Left renal cortex interstitium (tissue), 4 donors: ENCODE measurements at regions not wholly inside any gene's neighbourhood (a gene's known extent, or its start where the extent isn't known, plus 50 kb on each side); places are given as distances from the start of the nearest gene placed in this dataset.
"Not testable (repeated sequence)": the region's sequence is repeated elsewhere in the genome, so short reads cannot be mapped to it uniquely, and the experiment has no call there.

ENCODE experiments used
- DNase-seq, 4 donors: peaks; one replicate each; pipeline ENCODE4 v3.0.0-alpha.2; 2013; ENCODE audit warnings: low read depth in 4 of 4, low spot score in 2 of 4, missing footprints in 1 of 4

DNA sequence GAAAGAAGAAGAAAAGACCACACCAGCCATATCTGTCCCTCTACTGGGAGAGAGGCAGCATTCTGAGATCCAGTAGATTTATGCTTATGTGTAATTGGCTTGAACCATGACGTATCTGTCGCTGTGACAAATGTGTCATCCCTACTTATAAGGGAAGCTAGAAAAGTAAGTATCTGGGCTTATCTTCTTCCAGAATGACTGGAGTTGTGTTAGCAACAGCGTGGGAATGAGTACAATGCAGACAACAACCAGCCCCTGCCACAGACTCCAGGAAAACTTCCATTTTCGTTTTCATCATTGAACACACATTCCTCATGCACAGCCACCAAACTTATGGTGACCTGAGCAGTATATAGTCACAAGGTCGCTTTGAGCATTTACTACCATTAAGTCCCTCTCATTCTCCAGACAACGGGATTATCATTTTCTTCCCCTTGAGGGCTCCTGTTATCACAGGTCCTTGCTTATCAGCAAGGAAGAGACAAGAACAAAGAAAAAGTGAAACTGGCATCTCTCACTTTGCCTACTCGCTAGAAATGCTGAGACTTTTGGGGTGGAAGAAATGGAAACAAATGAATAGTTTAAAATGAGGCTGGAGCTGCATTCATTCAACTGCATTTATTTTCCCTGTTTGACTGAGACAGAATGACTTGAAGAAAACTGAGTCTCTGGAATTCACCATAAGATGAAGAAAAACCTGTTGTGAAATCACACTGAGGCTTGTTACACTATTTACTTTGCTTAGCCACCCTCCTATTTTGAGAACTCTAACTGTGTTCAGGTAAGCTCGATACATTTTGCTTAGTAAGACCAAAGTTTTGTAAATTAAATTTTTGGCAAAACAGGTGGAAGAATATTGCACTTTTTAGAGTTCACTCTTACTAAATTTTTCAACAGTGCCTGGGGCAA, 149.3 kb upstream of the FOXQ1 start:
- no peak for DNase-seq

DNA sequence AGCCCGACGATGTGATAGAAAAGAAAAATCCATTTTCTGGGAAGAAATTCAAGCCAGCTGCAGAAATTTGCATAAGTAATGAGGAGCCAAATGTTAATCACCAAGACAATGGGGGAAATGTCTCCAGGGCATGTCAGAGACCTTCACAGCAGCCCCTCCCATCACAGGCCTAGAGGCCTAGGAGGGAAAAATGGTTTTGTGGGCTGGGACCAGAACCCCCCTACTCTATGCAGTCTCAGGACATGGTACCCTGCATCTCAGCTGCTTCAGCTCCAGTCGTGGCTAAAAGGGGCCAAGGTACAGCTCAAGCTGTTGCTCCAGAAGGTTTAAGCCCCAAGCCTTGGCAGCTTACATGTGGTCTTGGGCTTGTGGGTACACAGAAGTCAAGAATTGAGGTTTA, 155.5 kb upstream of the FOXQ1 start:
- DNase-seq = not testable (repeated sequence)

DNA sequence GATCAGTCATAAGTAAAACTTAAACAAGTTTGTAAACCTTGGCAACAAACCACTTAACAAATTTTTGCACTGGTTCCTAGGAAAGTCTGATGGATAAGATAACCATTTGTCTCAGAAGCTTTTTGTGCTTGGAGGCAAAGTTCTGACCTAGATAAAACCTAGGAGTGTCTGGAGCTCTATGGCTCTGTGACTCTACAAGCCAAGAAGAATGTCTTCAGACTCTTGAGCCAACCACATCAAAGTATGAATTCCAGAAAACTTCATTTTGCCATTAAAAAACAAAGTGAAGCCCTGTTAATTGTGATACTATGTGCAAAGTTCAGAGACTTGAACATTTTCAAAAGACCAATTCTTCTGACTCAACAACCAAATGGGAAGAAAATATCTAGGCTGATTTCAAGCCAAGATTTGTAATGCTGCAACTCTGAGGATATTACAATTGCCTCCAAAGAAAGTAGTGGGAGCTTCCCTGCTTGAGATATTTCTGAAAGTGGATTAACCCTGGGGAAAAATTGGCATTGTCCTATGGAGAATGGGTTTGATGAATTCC, 158.1 kb upstream of the FOXQ1 start:
- DNase-seq = no peak

DNA sequence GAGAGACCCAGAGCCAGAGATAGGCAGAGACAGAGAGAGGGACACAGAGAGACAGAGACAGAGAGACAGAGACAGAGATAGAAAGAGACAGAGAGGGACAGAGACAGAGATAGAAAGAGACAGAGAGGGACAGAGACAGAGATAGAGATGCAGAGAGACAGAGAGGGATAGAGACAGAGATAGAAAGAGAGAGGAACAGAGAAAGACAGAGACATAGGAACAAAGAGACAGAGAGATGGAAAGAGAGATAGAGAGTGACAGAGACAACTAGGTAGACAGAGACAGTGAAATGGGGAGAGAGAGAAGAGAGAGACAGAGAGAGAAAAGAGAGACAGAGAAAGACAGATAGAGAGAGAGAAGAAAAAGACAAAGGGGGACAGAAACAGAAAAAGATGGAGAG, 165.4 kb upstream of the FOXQ1 start:
- DNase-seq = no peak

DNA sequence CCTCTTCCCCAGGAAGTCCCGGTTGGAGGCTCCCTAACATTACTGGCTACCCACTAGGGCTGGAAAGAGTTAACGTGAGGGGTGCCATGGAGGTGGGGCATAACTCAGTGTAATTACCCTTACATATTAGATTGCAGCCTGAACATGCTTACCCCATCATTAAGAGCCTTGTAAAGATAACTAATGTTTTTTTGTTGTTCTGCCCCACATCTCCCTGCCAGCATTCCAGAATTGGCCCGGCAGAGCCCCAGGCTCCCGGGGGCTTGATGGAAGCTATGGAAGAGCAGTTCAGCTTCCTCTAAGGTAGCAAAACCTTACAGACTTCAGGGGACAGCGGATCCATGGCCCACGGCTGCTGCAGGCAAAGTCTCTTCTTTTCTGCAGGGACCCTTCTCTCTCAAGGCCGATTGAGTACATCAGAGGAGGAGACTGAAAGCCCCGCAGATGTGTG, 166.1 kb upstream of the FOXQ1 start:
- no peak for DNase-seq

DNA sequence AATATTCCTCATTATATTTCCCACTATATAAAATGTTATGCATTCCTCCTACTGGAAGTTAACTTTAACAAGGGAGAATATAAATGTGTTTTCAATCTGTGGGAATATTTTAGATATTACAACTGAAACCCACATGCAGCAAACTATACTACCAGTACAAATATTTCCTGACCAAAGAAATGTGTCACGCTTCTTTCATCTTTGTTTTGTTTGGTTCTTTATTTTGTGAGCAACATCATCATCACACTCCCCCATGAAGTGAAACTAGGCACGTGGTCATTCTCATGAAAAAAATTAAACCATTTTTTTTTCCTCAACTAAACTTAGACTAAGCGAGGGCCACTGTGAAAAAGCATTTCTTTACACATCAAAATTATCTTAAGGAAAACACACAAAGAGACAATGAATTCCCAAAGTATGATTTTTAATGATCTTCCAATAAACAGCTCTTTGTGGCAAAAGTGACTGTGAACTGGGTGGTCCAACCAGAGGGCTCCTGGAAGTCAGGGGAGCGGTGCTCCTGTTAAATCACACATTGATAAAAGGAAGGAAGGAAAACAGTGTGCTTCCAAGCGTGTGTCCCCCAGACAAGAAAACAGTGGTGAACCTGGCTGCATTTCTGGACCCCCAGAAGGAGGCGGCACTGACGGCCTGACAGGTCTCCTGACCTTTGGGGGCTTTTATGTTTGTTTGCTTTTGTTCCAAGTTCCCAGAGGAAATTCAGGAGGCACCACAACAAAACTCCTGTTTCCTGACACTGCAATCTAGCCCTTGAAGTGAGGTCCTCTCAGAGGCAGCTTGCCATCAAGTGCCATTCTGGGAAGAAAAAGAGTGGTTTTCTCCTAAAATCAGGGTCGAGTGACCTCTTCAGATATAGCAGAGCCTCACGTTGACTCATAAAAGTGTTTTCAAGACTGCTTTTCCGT, 166.8 kb upstream of the FOXQ1 start:
- DNase-seq = no peak

DNA sequence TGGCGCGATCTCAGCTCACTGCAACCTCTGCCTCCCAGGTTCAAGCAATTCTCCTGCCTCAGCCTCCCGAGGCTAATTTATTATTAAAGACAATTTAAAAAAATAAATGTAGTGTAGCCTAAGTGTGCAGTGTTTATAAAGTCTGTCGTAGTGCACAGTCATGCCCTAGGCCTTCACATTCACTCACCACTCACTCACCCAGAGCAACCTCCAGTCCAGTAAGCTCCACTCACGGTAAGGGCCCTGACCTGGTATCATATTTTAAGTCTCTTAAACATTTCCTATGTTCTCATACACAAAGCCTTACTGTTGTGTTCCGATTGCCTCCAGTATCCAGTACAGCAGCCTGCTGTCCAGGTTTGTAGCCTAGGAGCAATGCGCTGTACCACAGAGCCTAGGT, 168.2 kb upstream of the FOXQ1 start:
- DNase-seq = no peak

DNA sequence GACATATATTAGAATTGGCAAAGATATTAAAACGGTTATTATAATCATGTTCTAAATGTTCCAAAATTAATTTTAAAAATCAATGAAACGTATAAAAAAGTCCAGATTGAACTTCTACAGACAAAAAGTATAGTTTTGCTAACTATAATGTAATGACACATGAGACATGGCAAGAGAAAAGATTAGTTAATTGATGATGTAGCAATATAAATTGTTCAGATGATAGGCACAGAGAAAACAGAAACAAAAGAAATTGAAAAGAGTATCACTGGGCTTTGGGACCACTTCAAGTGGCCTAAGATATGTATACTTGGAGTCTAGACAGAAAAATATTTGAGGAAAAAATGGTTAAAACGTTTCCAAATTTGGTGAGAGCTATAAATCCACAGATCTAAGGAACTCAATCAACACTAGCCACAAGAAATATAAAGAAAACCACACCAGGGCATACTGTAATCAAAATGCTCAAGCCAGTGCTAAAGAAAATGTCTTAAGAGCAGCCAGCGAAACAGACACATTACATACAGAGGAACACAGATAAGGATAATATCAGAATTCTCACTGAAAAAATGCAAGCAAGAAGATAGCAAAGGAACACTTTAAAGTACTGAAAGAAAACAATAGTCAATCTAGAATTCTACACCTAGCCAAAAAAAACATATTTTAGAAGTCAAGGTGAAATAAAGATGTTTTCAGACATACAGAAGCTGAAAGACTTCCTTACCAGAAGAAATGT, 172.6 kb upstream of the FOXQ1 start:
- DNase-seq = no peak

DNA sequence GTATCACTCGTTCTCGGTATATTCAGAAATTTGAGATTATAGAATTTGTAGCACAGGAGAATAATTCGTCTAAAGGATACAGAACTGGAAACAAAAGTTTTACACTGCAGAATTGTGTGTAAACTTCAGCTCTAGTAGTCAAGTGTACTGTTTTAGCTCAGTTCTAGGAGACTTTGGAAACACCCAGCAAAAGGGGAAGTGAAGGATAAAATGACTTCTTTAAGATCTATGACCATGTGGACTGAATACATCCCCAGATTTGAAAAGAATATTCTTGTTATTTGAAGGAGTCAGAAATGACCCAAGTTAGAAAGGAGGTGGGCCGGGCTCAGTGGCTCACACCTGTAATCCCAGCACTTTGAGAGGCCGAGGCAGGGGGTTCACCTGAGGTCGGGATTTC, 174.0 kb upstream of the FOXQ1 start:
- no peak for DNase-seq

DNA sequence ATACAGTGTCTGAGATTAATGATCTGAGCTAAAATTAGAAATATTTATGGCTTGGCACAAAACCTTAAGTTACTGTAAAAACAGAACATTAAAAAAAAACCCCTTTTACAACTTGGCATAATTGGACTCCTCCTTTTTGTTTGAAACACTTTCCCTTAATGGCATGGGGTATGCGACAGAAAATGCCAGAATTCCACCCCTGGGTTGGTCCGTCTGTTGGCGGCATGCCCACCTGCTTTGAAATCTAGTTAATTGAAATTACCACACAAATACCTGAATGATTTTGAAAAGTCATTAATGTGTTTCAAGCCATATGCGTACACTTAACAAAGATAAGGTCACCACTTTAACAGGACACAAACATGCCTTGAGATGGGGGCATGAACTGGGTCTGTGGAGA, 175.1 kb upstream of the FOXQ1 start:
- DNase-seq = no peak

DNA sequence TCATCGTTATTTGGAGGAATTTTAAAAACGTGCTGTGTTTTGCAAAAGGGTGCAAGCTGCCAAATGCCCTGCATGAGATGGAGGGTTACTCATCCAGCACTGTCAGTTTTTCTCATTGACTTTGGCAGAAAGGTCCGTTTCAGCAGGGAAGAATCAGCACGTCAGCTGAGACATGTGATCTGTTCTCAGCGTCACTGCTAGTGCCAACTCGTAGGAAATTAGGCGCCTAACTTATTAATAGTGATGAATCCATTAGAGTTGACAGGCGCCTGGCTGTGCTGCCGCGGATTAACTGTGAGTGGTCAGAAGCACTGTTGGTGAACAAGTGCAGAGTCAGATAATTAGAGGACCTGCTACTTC, 175.5 kb upstream of the FOXQ1 start:
- no peak for DNase-seq

DNA sequence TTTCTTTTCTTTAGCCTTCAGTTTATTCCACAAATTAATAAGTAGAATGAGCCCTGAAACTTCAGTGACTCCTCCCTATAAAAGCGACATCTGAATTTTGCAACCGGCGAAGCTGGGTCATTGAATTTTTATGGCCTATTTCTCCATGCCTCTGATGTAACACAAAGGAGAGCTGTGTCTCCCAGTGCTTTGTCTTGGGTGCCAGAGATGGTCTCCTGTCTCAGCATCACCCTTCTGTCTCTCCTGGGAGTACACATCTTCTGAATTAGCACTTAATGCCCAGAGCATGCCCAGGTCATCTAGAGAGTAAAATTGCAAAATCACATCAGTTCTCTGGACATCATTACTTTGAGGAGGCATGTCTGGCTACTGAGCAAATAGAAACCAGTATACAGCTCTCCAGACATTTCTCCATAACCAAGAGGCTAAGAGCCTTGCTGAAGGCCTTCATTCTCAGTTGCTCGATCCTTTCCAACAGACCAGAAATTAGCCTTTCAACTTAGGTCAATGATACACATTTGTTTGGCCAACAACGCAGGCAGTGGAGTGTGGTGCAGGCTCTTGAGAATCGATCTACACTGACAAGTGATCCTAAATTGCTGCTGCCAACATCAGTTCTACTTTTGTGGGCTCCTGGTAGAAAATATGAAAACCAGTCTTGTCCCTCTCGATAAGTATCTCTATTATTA, 176.0 kb upstream of the FOXQ1 start:
- DNase-seq = no peak

DNA sequence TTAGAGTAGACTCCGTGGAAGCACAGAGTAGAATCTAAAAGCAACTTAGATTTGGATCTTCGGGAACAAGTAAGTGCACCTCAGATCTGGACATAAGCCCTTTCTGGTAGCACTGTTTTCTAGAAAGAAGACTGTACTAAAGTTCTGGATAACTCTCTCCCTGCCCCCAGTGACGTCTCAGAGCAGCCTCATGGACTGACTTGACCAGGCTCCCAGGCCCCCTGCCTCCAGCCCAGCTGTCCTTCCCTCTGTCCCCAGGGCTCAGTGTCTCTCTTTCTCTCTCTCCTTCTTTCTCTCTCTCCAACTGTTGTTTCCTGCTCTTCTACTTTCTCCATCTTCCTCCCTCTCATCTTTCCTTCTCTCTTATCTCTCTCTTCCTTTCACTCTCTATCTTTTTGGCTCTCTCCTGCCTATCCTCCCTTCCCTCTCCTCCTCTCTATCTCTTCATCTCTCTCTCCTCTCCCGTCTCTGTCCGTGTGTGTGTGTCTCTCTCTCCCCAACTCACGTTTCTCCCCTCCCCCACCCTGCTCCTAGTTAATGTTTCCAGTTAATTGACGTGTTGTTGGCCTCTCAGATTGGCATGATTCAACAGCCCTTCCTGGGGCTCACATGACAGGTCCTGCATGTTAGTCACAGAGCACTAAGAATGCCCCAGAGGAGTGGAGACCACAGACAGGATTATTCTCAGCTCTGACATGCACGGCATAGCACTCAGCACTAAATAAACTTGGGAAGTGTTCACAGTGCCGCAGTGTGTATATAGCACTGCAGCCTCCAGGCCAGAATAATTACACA, 180.4 kb upstream of the FOXQ1 start:
- no peak for DNase-seq

DNA sequence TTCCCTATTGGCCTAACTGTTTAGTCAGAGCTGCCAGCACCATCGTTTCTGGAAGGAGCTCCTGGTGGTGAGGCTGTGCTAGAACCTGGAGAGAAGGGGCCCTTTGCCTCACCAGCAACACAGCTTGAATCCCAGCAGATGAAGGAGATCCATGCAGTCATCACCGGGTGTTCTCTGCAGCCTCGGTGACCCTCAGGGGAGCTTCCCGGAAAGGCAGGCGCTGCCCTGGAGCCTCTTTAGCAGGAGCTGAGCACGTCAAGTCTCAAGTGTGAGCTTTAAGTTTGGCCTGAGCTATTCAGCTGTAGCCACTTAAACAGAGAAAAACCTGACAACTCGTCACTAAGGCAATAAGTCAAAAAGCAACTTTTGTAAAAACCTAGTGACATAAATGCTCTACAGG, 181.2 kb upstream of the FOXQ1 start:
- no peak for DNase-seq

DNA sequence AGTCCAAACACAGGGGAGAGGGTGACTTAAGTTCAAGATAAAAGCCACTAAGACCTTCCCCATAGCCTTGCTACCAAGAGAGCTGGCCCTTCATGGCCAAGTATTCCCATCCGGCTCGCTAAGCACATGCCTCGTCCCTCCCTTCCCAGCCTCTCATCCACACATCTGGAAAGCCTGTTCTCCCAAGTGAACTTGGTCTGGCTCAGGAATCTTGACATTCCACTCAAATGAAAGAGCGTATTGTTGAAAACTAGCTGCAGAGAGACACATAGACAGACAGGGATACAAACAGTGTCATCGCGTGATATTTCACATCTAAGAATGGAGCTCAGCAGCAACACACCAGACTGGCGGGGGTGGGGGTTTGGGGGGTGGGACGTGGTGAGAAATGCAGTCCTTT, 182.8 kb upstream of the FOXQ1 start:
- no peak for DNase-seq

DNA sequence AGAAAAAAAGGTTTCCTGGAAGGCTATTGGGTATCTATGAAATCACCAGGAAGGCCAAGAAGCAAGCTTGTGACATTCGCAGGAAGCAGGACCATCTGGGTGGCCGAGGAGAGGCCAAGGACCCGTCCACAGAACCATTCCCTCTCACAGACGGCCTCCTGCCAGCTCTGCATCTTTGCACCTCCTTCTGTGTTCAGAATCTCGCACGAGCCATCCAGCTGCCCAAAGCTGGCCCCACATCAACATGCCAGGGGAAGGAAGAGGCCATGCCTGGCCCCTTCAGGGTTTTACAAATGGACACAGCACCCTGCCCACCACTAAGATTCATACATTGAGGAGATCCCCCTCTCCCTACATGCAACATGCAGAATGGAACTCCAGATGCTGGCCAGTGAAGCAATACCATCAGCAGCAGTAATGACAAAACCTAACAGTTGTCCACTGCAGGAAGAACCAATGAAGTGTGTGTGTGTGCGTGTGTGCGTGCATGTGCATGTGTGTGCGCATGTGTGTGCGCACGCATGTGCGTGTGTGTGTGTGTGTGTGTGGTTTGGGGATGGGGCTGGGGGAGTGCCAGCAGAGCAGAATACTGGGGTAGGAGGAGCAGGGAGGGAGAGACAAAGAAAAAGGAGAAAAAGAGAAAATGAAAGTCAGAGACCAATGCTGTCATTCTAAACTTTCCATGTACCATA, 184.2 kb upstream of the FOXQ1 start:
- no peak for DNase-seq

DNA sequence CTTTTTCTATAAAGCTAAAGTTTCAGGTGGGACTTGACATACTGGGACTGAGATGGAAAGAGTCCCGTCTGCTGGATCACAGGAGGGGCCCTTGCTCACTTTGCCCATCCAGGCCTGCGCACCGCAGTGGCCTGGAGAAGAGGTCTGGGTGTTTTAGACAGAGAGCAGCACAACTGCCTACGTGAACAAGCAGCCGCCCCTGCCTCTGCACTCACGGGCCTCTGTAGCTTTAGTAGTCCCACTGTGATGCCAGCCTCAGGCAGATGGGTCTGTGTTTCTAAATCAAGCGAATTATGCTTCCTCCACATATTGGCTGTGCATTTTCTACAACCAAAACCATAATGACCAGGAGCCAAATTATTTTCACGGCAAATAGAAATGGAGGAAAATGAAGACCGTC, 184.8 kb upstream of the FOXQ1 start:
- DNase-seq = no peak

DNA sequence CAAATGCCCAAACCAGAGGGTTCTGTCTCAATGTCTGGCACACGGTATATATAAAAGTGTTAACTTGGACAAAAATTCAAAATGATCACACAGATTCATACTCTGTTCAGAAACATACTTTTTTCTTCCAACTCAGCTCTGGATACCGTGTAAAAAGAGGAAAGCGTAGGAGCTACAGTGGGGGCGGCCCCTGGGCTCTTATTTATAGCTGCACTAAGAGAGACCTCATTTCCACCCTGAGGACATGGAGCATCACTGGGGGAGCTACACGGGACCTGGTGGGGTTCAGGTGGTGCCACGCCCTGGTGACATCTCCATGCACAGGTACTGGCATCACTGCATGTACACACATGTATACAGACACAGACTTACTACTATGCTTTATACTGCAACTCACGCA, 185.9 kb upstream of the FOXQ1 start:
- DNase-seq = no peak

DNA sequence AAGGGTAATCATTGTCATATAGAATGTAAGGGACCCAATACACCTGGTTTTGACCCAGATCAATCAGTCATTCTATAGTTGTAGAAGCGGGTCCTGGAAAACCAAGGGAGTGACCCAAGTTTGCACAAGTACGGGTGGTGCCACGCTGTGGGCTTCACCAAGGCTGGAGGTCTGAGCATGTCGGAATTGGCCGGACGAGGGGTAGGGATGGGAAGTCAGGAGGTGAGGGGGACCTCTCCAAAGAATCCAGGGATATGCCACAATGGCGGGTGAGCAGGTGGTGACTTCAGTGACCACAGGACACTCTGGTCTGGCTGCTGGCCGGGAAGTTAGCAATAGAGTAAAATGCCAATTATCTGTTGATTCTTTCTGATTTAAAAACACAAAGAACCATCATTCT, 186.6 kb upstream of the FOXQ1 start:
- no peak for DNase-seq
